GM12874 (cell line): ENCODE measurements at regions not wholly inside any gene's neighbourhood (a gene's known extent, or its start where the extent isn't known, plus 50 kb on each side); places are given as distances from the start of the nearest gene placed in this dataset.

Source experiments
- CTCF ChIP-seq: IDR thresholded peaks from 2 replicates; pipeline ENCODE4 v1.5.1; 2011; ENCODE audit warnings: low read depth, mild to moderate bottlenecking, control low read depth, low read length, moderate library complexity; ENCODE audit not compliant: insufficient read depth

GRCh38 chr2:238515377-238515776 lies 88.7 kb downstream of the ASB1 start:
- no peak for TF ChIP-seq CTCF

DNA sequence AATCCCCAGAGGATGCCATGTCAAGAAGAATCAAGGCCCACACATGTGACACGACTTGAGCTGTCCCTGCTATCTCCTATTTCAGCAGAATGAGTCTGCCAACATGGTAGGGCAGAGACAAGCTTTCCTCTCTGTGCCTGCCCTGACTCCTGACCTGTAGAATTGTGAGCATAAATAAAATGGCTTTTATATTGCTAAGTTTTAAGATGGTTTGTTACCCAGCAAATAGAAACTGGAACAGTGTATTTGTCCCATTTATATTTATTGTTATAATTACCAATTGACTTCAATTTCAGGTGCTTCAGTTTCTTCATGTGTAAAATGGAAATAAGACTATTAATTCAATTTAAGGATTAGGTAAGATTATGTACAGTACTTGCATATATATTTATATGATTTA lies 90.5 kb downstream of the ASB1 start:
- TF ChIP-seq CTCF = no peak

DNA sequence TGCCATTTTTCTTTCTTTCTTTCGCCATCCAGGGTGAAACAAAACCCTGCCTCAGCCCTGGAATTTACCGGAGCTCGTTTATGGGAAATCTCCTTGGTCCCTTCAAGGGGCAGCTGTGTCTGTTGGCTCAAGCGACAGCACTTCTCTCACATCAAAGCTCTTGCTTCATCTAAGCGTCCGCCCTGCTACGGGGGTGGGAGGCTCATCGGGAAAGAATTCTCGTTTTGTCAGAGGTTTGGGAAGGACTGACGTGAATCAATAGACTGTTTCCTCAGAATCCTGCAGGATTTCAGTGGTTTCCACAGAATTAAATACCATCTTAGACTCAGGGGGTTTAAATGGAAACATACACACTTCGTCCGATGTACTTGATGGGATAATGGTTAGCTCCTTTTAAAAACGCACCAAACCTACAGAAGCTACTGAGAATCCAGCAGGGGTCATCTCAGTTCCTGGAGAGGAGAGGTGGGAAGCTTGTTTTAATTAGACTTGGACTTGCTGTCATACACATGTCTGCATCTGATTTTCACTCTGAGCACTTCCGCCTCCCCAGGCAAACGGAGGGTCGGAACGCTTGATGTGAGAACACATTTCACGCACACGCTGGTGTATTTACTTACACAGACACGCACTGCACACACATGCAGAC lies 91.6 kb downstream of the ASB1 start:
- TF ChIP-seq CTCF = no peak

GRCh38 chr2:238518821-238519186 lies 92.1 kb downstream of the ASB1 start:
- no peak for TF ChIP-seq CTCF

DNA sequence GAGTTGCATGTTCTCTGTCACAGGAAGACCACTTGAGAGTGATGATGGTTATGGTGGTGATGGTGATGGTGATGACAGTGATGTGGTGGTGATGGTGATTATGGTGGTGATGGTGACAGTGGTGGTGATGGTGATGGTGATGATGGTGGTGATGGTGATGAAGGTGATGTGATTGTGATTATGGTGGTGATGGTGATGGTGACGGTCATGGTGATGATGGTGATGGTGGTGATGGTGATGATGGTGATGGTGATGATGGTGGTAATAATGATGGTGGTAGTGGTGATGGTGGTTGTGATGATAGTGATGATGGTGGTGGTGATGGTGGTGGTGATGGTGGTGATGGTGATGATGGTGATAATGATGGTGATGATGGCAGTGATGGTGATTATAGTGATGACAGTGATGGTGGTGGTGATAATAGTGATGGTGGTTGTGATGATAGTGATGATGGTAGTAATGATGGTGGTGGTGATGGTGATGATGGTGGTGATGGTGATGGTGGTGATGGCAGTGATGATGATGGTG lies 93.7 kb downstream of the ASB1 start:
- no peak for TF ChIP-seq CTCF

- TF ChIP-seq CTCF = no peak
These were observed 94.3 kb downstream of the ASB1 start for GRCh38 chr2:238521002-238521401.

DNA sequence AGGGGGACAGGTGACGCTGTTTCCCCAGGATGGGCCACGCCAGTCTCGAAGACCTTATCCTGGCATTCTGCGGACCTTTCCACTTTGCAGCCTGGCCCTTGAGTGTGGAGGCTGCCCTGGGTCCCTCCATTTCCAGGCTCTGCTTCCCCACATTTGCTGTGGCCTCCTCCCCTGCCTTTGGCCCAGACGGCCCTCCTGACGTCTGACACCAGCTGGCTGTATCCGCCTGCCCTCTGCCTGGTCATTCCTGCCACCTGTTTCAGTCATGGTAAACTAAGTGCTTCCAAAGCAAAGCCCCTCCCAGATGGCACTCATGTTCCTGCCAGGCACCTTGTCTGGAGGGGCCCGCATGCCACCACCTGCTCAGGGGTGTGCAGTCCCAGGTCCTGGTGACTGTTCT lies 95.1 kb downstream of the ASB1 start:
- TF ChIP-seq CTCF = no peak
